Kasumi-1 (cell line): ENCODE measurements at regions not wholly inside any gene's neighbourhood (a gene's known extent, or its start where the extent isn't known, plus 50 kb on each side); places are given as distances from the start of the nearest gene placed in this dataset.

Source experiments
- DNase-seq, 2 experiments: peaks; one replicate each; lab custom pipeline; 2025; lab: John Stamatoyannopoulos, UW

DNA sequence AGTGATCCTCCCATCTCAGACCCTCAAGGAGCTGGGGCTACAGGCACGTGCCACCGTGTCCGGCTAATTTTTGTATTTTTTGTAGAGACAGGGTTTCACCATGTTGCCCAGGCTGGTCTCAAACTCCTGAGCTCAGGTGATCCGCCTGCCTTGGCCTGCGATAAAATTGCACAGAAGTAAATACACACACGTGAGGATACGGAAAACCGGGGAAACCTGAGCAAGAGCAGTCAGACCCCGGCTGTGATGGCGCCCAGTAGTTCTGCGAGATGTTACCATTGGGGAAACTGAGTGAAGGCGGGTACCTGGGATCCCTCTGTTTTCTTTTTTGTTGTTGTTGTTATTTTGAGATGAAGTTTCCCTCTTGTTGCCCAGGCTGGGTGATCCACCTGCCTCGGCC lies 114.9 kb downstream of the C9orf50 start:
- DNase-seq, result no peak

- DNase-seq, result no peak
Measured at GRCh38 chr9:129505270-129505902, 115.5 kb downstream of the C9orf50 start.

- DNase-seq, result no peak
Measured at GRCh38 chr9:129504404-129504803, 116.5 kb downstream of the C9orf50 start.

DNA sequence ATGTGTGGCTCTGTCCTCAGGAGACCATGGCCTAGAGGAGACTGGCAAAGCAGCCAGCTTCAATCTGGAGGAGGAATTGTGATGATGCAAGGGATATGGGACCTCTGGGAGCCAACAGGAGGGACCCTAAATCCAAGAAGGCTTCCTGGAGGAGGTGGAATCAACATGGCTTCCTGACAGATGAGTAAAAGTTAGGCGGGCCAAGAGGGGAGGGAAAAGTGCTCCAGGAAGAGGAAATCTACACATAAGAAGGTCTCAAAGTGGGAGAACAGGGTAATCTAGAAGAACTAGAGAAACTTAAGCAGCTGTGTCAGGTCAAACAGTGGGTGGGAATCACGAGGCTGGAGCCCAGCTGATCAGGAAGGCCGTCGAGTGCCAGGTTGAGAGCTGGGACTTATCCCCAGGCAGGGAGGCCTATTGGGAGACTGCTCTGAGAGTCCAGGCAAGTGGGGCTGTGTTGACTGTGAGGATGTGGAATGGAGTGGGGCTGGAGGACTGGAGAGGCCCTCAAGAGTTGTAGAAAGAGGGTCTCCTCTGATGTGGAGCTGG lies 119.1 kb downstream of the C9orf50 start:
- DNase-seq, result no peak

- DNase-seq, result no peak
Measured at GRCh38 chr9:129500863-129501770, 119.8 kb downstream of the C9orf50 start.

DNA sequence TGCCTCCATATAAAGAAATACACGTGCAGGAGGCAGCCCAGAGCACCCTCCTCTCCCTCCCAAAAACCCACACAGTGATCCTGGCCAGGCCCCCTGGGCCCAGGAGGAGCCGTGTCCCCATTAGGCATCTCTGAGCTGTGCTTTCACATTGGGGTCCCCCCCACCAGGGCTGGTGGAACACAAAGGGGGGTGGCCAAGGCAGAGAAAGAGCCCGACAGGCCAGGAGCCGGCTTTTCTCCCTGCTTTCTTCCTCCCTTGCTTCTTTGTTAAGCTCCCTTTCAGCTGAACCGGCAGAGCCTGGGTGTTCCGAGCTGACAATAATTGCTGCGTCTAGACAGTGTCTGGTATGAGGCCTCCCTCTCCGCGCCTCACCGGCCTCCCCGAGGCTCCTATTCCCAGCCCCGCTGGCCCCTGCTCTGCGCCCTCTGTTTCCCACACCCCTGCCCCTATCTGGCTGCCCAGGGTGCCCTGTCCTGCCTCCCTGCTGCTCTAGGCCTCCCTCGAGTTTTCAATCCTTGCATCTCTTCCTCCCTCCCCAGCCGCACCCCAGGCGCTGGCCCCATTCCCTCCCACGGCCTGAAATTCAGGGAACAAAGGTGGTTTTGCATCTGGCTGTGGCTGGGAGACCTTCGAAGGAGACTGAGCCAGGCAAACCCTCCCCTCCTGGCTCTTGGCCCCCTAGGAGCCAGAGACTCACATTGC lies 120.6 kb downstream of the C9orf50 start:
- DNase-seq, result no peak

GRCh38 chr9:129498451-129499384 lies 122.2 kb downstream of the C9orf50 start:
- no peak for DNase-seq

GRCh38 chr9:129497813-129498450 lies 123.0 kb downstream of the C9orf50 start:
- no peak for DNase-seq

DNA sequence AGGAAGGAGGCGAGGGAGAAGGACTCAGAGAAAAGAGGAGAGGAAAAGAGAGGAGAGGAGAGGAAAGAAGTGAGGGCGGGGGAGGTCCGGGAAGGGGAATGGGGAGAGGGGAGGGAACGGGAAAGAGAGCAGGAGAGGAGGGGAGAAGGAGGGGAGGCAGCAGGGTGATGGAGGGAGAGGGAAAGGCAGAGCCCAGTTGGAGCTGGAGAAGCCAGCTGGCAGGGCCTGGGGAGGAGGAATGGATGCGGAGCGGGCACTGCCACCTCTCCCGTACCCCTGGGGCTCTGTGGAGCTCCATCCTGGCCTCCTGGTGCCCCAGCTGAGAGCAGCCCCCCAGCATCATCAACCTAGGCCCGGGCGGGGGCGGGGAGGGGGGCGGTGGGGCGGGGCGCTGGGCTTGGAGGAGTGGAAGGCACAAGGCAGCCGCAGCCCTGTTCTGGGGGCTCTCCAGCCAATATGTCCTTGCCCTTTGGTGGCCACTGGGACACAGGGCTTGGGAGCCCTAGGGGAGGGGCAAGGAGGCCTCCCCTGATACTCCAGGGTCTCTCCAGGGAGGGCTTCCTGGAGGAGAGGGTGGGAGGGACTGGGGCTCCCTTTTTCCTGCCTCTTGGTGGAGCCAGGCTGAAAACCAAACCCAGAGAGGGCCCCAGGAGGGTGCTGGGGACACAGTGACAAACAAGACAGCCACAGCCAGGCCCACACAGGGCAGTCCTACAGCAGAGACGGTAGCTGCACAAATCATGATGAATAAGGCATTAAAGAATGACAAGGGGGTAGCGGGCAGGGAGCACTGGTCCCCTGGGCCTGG lies 123.7 kb downstream of the C9orf50 start:
- DNase-seq, result peak; percentile 61 to 63

GRCh38 chr9:129496473-129497004 lies 124.4 kb downstream of the C9orf50 start:
- peak; percentile 79 to 81 for DNase-seq

DNA sequence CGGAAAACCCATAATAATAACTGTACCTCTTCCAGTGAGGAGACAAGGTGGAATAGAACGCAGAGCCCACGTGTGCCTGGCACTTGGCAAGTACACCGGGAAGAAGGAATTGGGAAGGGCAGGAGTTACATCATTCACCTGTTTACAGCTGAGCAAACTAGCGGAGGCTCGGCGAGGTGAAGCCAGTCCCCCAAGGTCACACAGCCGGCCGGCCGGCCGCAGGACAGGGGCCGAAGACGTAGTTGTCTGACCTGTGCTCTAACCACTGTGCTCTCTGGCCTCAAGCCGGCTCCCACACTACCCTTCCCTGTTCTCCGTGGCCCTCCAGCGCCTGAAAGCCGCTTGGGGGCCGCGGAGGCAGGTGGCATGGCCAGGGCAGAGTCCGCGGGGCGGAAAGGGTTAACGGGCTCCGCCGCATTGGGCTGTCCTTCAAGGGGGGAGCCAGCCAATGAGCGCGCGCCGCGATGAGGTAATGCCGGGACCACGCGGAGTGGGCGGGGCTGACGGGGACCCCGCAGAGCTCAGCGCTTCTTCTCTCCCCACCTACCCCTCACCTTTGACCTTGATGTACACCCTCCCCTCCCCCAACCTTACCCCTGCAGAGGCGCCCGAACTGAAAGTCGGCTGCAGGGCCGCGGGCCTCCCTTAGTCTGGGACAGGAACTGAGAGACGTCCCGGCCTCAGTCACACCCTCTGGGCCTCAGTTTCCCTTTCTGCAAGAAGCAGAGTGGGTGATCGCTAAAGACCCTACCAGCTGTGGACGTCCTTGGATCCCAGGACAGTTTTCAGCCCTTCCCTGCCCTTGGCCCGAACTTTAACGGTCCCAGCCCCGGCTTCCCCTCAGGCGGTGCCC lies 125.1 kb downstream of the C9orf50 start:
- DNase-seq, result peak; percentile 73 to 77

GRCh38 chr9:129494113-129494789 lies 126.7 kb downstream of the C9orf50 start:
- DNase-seq, result no peak

DNA sequence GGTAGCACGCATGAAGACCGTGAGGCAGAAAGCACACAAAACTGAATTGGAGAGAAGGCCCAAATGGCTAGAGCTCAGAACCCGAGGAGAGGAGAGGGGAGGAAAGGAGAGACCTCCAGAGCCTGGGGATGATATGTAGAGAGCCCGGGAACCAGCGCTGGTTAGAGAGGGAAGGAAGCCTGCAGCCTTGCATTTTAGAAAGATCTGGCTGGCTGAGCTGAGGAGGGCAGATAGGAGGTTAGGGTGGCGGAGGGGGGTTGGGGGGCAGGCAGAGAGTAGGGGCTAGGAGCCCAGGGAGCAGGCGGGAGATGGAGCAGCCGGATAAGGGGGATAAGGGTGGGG lies 127.2 kb downstream of the C9orf50 start:
- no peak for DNase-seq

- no peak for DNase-seq
Measured at GRCh38 chr9:129493002-129493705, 127.7 kb downstream of the C9orf50 start.

DNA sequence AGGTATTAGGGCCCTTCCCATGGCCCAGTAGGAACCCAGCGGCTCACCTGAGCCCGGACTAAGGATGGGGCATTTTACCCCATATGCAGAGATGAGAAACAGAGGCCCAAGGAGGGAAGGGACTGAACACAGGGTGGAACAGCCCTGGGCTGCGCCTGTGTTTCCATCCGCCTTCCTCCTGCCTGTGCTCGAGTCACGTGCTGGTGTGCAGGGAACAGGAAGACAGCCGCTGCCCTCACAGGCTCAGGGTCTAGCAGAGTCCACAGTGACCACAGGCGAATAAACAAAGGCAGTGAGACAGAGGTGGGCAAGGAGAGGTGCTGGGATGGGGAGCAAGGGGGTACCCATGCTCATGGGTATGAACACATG lies 129.4 kb downstream of the C9orf50 start:
- DNase-seq, result peak; percentile 32 to 38

GRCh38 chr9:129490583-129491486 lies 130.1 kb downstream of the C9orf50 start:
- peak; percentile 16 to 22 for DNase-seq
